HG03095 (cell line): ENCODE measurements at regions not wholly inside any gene's neighbourhood (a gene's known extent, or its start where the extent isn't known, plus 50 kb on each side); places are given as distances from the start of the nearest gene placed in this dataset.
A peak's percentile ranks its signal among the peaks of the same experiment; 100 is the strongest.

Experiments
- ATAC-seq: cut with Tn5 transposase; IDR thresholded peaks from one replicate; pipeline ENCODE4 v1.9.1; 2021; ENCODE audit warnings: moderate library complexity; ENCODE audit not compliant: unreplicated experiment

- no peak for ATAC-seq
Observed at GRCh38 chrX:39313146-39313545, 511.9 kb downstream of the MID1IP1 start.

DNA sequence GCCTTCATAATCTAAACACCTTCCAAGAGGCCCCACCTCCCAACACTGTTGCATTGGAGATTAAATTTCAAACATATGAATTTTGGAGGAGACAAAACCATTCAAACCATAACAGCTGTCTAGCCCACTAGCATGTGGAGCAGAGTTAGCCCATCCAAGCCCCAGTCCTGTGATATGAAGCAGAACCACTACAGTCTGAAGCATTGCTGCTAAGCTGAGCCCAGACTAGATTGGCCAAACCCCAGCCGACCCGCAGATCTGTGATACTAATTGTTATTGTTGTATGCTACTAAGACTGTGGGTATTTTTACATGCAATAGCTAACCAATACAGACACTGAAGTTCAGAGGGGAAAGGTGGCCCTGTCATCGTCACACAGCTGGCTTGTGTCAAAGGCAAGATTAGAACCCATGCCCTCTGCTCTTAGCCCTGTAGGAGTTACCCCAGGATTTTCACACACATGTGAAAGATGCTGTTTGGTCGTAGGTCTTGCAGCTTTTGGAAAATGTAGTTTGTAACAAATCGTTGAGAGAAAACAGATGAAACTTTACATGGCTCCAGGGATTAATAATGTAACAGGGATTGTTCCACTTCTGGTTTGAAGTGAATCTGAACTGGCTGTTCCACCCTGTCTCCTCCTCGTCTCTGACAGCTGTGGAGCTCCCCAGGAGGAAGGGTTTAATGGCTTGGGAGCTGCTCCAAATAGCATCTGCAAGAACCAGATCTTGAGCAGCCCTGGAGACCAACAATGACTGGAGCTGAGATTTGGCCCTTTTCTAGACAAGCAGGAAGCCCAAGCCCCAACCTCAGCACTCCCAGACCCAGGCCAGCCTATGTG, 517.5 kb downstream of the MID1IP1 start:
- no peak for ATAC-seq

DNA sequence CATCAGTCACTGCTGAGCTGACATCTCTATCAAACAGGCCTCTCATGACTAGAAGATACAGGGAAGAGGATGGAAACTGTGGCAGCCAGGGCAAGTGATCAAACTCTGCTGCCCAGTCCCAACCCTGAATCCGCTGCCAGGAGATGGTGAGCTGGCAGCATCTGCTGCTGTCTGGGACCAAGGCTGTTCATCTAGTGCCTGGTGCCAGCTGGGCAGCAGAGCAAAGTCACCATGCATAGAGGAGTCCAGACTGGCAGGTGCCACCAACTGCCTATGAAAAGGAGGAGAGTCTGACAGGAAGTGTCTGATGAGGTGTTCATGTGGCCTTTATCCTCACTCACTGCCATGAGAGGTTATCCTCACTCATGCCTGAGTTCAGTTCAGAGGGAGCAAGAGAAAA, 518.9 kb downstream of the MID1IP1 start:
- ATAC-seq: no peak

- ATAC-seq: no peak
Observed at GRCh38 chrX:39322496-39322895, 521.2 kb downstream of the MID1IP1 start.

DNA sequence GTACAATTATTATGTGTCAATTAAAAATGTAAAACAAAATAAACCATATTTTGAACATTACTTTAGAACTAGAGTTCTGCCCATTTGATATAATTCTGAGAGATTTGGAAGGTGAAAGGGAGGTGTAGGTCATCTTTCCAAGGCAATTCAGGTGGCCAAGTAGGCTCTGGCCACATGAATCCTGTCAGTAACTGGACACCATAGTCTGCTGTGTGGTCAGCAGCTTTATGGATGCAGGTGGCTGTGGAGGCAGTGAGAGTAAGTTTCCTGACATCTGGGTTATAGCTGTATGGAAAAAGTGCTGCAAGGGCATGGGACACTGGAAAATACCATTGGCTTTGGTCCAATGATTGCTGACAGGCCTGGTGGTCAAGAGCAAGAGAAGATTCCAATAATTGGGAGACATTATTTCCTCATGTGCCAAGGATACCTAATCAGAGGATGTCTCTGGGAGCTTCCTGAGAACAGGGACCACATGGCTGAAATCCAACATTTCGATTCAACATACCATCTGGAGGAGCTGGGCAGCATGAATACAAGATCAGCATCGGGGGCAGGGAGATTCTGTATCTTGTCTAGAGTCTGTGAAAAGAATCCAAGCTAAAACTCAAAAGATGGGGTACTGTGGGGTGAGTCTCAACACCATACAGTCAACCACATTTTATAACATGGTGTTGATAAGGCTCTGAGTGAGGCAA, 523.1 kb downstream of the MID1IP1 start:
- ATAC-seq: no peak

DNA sequence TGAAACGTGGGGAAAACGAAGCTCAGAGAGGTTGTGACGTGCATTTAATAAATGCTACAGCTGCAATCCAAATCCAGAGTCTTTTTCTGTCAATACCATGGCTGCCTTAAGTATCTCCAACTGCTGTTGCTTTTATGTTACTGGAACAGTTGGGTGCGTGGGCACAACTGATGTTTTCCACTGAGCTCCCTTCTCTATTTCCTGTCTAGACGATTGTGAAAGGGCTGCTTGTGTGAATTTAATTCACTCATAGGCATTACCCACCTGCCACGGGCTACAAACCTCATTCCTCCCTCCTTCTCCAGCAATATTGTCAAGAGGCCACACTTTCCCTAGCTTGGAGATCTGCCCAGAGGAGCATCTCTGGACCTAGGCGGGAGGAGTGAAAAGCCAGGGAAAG, 526.0 kb downstream of the MID1IP1 start:
- ATAC-seq: no peak

- no peak for ATAC-seq
Observed at GRCh38 chrX:39327705-39328104, 526.4 kb downstream of the MID1IP1 start.

- ATAC-seq: no peak
Observed at GRCh38 chrX:39328661-39329060, 527.4 kb downstream of the MID1IP1 start.

DNA sequence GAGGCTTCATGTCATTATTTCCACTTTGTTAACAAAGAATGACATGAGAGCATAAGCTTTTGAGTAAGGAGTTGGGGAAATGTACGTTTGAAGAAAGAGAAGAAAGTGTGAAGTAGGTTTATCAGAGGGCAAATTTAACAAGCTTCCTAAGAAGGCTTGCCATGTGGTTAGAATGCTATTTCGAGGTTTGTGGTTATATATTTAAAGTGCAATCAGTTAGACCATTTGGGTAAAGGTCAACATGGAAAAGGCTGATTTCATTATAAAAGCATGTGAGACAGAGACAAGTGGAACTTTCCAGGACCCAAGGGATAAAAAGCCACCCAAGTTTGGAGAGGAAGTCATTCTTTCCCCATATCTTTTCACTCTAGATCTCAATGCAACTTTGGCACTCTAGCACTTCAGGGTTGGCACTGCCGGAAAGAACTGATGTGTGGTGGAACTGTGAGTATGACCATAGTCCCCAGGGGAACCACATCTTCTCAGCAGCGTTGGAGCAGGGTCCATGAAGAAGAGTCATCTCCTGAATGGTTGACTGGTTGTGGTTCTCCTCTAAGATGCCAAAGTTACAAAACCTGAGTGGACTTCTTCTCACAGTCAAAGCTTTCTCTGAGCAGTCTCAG, 529.9 kb downstream of the MID1IP1 start:
- no peak for ATAC-seq

- no peak for ATAC-seq
Observed at GRCh38 chrX:39333451-39333850, 532.2 kb downstream of the MID1IP1 start.

- ATAC-seq: no peak
Observed at GRCh38 chrX:39335513-39336235, 534.4 kb downstream of the MID1IP1 start.

- ATAC-seq: peak; percentile 86
Observed at GRCh38 chrX:39336671-39337311, 535.5 kb downstream of the MID1IP1 start.

DNA sequence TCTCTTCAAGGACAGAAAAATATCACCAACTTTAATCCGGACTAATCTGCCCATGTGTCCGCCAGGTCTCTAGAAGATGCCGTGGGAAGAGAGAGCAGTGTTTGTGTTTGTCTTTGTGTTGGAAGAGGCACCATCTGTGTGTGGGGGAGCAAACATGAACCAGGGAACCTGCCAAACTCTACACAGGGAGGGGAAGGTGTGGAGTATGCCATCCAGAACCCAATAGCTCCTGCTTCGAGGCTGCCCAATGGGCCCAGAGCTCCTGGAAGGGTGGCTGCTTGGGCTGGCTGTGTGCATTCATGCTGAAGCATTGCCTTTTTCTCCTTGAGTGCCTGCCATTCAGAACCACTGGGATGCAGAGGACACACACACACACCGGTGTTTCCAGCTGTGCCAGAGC, 536.2 kb downstream of the MID1IP1 start:
- ATAC-seq: no peak

DNA sequence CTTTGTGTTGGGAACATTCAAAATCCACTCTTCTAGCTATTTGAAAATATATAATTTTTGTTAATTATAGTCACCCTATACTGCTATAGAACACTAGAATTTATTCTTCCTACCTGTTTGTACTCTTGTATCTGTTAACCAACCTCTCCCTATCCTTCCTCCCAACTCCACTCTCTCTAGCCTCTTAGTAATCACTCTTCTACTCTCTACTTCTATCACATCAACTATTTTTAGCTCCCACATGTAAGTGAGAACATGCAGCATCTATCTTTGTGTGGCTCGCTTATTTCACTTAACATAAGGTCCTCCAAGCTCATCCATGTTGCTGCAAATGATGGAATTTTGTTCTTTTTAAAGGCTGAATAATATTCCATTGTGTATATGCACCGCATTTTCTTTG, 537.3 kb downstream of the MID1IP1 start:
- ATAC-seq: no peak

- ATAC-seq: no peak
Observed at GRCh38 chrX:39356119-39356807, 555.0 kb downstream of the MID1IP1 start.

- no peak for ATAC-seq
Observed at GRCh38 chrX:39360101-39360500, 558.8 kb downstream of the MID1IP1 start.

GRCh38 chrX:39361736-39362135, 560.5 kb downstream of the MID1IP1 start:
- no peak for ATAC-seq

- no peak for ATAC-seq
Observed at GRCh38 chrX:39367416-39367815, 566.2 kb downstream of the MID1IP1 start.

DNA sequence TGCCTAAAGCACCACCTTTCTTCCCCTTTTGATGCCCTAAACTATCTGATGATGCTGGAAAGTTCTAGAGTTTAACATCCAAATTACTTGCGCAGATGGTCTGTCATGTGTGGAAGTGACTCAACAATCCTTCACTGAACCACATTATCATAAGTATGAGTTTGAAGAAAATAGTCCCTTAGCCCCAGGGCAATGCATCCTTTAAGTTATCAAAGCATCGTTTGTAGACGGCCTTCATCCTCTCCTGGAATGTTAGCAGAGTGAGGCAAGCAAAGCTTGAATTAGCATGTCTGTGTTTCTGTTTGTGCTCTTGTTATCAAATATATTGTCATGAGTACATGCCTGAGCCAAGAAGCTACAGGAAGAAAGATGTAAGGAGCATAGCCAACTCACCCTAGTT, 570.9 kb downstream of the MID1IP1 start:
- no peak for ATAC-seq

DNA sequence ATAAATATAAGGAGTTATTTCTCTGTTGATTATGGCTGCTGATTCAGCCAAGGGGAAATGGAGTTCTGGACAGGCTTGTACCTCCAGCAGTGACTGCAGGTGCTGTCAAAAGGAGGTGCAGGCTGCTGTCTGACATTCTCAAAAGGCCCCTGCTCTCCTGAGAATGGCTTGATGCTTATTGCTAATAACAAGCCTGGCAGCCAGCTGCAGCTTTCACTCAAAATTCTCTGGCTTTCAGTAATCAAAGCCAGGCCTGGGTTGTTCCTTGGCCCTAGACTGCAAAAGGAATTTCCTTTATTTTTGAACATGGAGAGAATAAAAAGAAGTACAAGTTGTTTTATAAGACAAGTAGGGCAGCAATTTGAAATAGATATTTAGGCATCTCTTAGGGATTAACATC, 575.9 kb downstream of the MID1IP1 start:
- no peak for ATAC-seq
